ENCODE measurements at regions not wholly inside any gene's neighbourhood (a gene's known extent, or its start where the extent isn't known, plus 50 kb on each side); places are given as distances from the start of the nearest gene placed in this dataset.
A peak's percentile ranks its signal among the peaks of the same experiment; 100 is the strongest.

- no peak for DNase-seq (ENCODE audit: low read depth)
Measured at GRCh38 chr3:30495172-30496065, 111.0 kb upstream of the TGFBR2 start.

DNA sequence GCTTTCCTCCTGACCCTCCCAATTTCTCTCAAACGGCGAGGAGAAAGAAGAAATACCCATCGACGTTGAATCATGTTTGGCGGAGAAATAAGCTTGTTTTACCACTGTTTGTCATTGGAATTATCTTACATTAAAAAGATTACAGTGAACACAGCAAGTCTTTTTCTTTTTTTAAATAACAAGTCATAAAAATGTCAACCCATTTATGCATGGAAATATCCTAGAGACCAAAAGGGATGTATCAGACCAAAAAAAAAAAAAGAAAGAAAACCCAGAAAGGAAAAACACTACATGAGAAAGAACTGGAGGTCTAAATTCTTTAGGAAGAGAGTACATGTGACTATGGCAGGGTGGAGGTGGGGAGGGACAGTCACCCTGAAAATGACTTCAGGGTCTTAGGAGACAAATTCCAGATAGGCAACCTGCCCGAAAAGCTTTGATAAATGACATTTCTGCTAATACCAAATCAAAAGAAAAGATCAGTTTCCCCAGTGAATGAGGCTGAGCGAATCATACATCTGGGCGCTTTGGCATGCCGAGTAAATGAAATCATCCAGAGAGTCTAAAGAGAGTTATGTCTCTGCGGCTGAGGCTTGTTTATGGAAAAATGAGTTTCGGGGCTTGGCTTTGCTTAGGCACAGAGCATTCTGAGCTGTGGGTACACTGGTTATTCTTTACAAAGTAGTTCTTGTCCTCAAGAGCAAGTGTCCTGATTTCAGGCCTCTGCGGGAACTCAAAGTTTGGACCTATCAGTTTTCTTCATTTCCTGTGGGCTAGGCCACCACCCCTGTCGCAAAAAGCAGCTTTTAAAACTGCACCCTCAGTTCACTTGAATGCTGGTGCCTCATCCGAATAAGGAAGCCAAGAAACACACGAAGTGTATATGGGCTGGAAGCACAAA lies 110.1 kb upstream of the TGFBR2 start:
- peak; percentile 85 for DNase-seq (ENCODE audit: low read depth)

DNA sequence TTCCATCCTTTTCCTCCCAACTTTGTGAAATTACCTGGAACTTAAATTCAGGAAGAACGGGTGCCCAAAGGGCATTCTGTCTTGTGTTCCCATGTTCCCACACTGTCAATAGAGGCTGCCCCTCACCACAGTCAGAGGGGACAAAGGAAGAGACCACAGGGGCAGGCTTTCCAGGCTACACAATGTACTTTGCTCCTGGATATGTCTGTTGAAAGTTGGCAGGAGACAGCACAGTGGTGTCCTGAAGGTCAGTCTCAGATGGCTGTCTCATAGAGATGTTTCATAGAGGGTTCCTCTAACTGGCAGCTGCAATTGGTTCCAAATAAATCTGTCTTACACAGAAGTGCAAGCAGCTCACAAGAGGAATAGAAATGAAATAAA lies 107.8 kb upstream of the TGFBR2 start:
- no peak for DNase-seq (ENCODE audit: low read depth)

GRCh38 chr3:30500666-30501399 lies 105.6 kb upstream of the TGFBR2 start:
- no peak for DNase-seq (ENCODE audit: low read depth)

DNA sequence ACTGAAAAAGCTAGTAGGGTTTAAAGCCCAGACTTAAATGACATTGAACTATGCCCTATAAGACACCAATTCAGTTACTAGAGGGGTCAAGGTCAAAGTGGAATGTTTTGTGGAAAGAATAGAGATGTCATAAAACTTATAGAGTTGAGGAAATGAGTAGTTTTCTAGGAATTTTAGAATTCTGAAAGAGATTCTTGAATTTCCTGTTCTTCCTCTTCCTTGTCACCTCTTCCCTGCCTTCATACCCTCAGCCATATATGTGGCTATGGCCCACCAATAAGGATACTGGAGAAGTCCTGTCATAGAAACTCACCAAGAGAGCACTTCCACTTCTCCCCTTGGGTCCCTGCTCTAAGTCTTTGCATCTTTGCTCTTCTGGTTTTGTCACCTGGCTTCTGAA lies 104.9 kb upstream of the TGFBR2 start:
- no peak for DNase-seq (ENCODE audit: low read depth)

GRCh38 chr3:30502051-30502741 lies 104.2 kb upstream of the TGFBR2 start:
- peak; percentile 21 for DNase-seq (ENCODE audit: low read depth)

DNA sequence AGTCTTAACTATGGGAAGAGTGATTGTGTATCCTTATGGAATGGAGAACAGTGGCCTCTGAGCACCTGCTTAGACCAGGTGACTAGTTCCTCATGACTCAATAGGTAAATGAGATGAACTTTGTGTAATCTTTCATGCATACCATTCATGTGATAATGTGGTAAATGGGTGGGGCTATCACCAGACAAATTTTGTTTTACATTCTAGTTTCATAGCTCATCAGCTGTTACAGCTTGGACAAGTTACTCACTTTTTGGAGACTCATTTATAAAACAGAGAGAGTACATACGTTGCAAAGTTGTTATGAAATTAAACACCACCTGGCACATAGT lies 103.7 kb upstream of the TGFBR2 start:
- DNase-seq (ENCODE audit: low read depth), result peak; percentile 52

DNA sequence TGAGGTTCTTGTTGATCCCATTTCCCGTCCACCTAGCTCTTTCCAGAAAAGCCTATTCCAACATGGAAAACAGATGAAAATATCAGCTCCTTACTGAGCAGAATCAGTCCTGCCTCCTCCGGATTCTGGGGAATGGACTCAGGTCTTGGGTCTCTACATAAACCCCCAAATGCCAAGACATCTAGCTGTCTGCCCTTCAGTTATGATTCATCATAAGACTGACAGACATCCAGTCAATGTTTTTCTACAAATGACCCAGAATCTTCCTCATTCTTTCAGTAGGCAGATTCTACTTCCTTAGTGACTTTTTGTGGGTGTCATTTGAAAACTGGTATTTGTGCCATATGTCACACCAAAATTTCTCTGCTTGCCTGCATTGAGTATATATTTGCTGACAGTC lies 103.0 kb upstream of the TGFBR2 start:
- no peak for DNase-seq (ENCODE audit: low read depth)

- DNase-seq (ENCODE audit: low read depth), result no peak
Measured at GRCh38 chr3:30504939-30505338, 101.5 kb upstream of the TGFBR2 start.

- peak; percentile 40 for DNase-seq (ENCODE audit: low read depth)
Measured at GRCh38 chr3:30505866-30506520, 100.4 kb upstream of the TGFBR2 start.

DNA sequence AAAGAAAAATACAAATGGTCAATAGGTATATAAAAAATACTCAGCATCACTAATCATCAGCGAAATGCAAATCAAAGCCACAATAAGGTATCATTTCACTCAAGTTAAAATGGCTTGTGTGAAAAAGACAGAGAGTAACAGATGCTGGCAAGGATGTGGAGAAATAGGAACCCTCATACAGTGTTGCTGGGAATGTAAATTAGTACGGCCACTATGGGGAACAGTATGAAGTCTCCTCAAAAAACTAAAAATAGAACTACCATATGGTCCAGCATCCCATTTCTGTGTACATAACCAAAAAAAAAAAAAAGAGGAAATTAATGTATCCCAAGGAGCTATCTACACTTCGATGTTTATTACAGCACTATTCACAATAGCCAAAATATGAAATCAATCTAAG lies 98.1 kb upstream of the TGFBR2 start:
- DNase-seq (ENCODE audit: low read depth), result no peak

- no peak for DNase-seq (ENCODE audit: low read depth)
Measured at GRCh38 chr3:30510596-30510995, 95.8 kb upstream of the TGFBR2 start.

- DNase-seq (ENCODE audit: low read depth), result peak; percentile 97
Measured at GRCh38 chr3:30511524-30512251, 94.7 kb upstream of the TGFBR2 start.

GRCh38 chr3:30512576-30512975 lies 93.8 kb upstream of the TGFBR2 start:
- peak; percentile 27 for DNase-seq (ENCODE audit: low read depth)

DNA sequence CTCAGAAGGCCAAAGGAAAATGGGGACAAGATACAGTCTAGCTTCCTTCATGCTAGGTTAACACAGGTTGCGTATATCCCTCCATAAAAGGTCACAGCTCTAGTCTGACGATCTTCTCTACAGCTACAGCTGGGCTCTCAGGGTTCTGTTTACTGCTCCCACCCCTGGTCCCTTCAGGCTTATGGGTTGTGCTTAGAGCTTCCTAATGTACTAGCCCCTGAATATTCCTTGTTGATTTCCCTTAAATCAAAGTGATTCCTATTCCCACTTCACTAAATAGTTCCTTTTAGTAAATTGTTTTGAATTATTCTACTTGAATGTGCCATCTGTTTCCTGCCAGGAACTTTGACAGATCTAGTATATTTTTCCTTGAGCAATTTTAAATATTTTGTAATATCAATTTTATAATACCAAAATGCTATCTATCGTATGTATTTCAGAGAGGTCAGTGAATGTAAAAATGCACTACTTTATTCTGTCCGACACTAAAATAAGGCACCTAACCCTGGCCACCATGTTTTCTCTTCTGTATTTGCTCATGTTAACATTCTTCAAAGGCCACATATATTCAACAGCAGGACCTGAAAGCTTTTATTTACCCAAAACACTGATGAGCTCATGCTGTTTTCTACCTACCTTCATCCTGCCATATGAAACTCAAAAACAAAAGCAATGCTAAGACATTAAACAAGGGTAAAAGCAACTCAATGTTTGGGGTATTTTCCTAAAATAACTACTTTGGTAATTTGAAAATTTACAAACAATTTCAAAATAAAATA lies 92.8 kb upstream of the TGFBR2 start:
- no peak for DNase-seq (ENCODE audit: low read depth)

DNA sequence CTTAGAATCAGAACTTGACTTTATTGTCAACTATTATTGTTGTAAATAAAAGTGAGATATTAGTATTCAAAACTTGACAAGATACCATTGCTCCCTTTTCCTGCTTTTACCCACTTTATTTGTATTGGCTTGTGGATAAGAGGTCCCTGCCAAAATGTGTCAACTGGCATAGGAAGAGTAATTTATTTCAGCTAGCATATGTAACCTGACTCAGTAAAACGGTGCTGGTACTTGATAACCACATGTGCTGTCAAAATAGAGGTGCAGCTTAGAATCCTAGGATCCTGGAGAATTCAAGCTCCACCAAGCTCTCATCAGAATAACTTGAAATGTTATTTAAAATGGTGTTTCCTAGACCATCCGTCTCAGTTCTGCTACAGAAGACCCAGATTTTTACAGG lies 90.2 kb upstream of the TGFBR2 start:
- DNase-seq (ENCODE audit: low read depth), result peak; percentile 34

DNA sequence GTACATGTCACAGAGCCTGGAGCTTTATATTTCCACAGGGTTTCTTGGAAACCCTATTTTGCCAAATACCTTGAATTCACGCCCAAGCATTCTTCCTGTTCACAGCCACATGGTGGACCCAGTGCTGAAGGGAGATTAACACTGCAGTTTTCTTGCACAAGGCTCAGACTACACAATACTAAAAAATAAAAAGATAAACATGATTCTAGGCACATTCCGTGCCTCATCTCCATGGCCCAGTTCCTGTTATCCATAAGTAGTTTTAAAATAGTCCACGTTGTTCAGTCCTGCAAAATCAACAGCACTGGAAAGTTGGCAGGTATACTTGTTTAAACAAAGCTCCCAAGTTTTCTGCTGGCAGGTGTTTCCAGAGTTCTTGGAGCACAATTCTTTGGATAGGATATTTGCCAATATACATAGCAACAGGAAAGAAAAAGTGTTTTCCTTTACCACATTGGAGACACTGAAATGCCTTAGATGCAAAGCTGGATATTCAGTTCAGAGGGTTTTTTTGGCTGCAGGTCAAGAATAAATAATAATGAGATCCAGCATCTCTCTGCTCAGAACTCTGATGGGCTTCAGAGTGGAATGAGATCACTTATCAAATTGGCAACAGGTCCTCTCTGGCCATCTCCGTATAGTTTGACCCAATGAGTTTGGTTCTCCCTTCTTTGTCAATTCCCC lies 88.1 kb upstream of the TGFBR2 start:
- DNase-seq (ENCODE audit: low read depth), result no peak

GRCh38 chr3:30518872-30519271 lies 87.5 kb upstream of the TGFBR2 start:
- no peak for DNase-seq (ENCODE audit: low read depth)

DNA sequence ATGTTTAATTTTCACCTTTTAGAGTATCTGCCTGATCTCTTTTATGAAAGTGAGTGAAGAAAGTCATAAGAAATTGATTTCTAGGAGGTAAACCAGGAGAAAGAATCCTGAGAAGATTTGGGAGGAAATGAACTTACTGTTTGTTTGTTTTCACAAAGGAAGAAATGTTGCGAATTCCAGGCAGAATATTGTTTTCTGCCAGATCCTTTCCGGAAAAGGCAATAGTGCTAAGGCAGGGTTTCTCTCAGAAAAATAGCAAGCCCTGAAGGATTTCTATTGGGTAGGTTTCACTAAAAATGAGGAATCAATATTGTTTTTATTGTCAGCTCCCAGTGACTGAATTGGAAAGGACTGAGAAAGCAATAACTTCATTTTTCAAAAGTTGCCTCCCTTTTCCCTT lies 85.7 kb upstream of the TGFBR2 start:
- DNase-seq (ENCODE audit: low read depth), result no peak
